COLO829 (cell line): ENCODE measurements at regions not wholly inside any gene's neighbourhood (a gene's known extent, or its start where the extent isn't known, plus 50 kb on each side); places are given as distances from the start of the nearest gene placed in this dataset.
"Not testable (repeated sequence)": the region's sequence is repeated elsewhere in the genome, so short reads cannot be mapped to it uniquely, and the experiment has no call there.

Experiments used
- DNase-seq: peaks from one replicate; pipeline ENCODE4 v3.0.0; 2012; ENCODE audit warnings: low spot score

GRCh38 chr6:67897998-67898607, 737.0 kb upstream of the ADGRB3 start:
- DNase-seq, result no peak

- DNase-seq, result no peak
Measured at GRCh38 chr6:67896476-67896875, 738.6 kb upstream of the ADGRB3 start.

GRCh38 chr6:67889682-67889995, 745.4 kb upstream of the ADGRB3 start:
- DNase-seq, result no peak

GRCh38 chr6:67888886-67889681, 746.0 kb upstream of the ADGRB3 start:
- no peak for DNase-seq

- no peak for DNase-seq
Measured at GRCh38 chr6:67888546-67888885, 746.6 kb upstream of the ADGRB3 start.

GRCh38 chr6:67887747-67888545, 747.1 kb upstream of the ADGRB3 start:
- no peak for DNase-seq

- no peak for DNase-seq
Measured at GRCh38 chr6:67887419-67887746, 747.7 kb upstream of the ADGRB3 start.

GRCh38 chr6:67886840-67887292, 748.2 kb upstream of the ADGRB3 start:
- DNase-seq, result no peak

GRCh38 chr6:67886036-67886707, 748.9 kb upstream of the ADGRB3 start:
- no peak for DNase-seq

- DNase-seq, result no peak
Measured at GRCh38 chr6:67885081-67886033, 749.7 kb upstream of the ADGRB3 start.

GRCh38 chr6:67884442-67884841, 750.6 kb upstream of the ADGRB3 start:
- no peak for DNase-seq

- DNase-seq, result no peak
Measured at GRCh38 chr6:67883500-67884366, 751.3 kb upstream of the ADGRB3 start.

- no peak for DNase-seq
Measured at GRCh38 chr6:67882436-67883311, 752.4 kb upstream of the ADGRB3 start.

GRCh38 chr6:67881706-67882065, 753.4 kb upstream of the ADGRB3 start:
- DNase-seq, result no peak

- DNase-seq, result no peak
Measured at GRCh38 chr6:67880939-67881705, 754.0 kb upstream of the ADGRB3 start.

GRCh38 chr6:67880343-67880742, 754.7 kb upstream of the ADGRB3 start:
- DNase-seq, result not testable (repeated sequence)

- DNase-seq, result not testable (repeated sequence)
Measured at GRCh38 chr6:67879928-67880327, 755.2 kb upstream of the ADGRB3 start.

GRCh38 chr6:67879105-67879904, 755.8 kb upstream of the ADGRB3 start:
- DNase-seq, result not testable (repeated sequence)
